LHCN-M2 (cell line): ENCODE measurements at regions not wholly inside any gene's neighbourhood (a gene's known extent, or its start where the extent isn't known, plus 50 kb on each side); places are given as distances from the start of the nearest gene placed in this dataset.

Experiments
- DNase-seq: peaks from one replicate; pipeline ENCODE4 v3.0.0-alpha.2; 2012; ENCODE audit warnings: low read depth

DNA sequence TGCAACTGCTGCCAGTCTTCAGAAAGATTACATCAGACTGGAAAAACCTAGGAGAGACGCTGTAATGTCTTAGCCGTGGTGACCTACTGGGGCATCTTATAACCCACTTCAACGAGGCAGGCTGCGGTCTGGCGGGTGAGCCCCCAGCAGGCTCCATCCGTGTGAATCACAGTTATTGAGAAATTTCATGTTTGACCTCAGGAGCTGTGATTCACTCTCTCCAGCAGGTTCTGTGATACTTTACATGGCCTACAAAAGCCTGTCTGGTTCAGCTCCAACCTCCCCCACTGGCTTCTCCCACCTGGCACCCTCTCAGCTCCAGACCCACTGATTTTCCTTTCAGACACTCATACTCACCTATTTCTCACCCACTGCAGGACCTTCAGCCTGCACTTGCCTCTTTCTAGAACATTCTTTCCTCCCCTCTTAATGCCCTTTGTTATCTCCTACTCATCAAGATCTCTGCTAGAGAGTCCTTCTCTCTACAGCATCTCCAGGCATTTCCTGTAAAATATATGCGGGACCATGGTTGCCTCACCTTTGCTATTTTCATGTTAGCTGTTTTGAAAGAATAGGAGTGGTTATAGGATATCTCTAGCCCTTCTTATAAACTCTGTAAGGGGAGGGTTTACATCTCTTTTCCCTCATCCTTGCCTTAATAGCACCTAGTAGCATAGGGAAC lies 227.9 kb downstream of the MAF start:
- peak; percentile 10 for DNase-seq

DNA sequence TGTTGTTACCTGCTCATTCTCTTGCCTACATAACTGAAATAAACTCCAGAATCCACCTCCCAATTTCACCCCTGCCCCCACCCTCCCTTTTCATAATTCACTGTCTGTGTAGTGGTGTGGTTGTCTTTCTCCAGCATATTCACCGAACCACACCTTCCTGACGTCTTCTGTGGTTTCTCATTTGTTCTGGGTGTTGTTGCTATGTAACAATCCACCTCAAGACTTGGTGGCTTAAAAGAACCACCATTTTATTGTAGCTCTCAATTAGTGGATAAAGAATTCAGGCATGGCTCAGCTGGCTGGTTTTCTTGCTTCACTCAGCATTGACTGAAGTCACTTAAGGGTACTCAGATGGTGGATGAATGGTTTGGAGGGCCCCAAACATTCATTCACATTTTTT lies 229.8 kb downstream of the MAF start:
- no peak for DNase-seq

DNA sequence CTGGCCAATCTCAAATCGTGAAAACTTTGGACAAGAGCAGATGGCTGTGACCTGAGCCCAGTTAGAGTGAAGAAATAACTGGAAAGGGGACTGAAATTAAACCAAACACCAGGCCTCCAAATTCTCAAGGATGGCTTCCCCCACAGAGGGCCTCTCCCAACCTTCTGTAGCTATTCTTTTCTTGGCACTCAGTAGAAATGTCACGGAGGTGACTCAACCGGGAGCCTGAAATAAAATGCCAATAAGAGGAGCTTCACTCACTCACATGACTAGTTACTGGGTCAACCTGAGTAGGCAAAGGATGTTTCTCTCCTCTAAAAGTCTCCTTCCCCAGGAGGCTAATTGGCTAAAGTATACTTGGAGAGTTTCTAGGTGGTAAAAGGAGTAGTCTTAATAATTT lies 230.7 kb downstream of the MAF start:
- DNase-seq = no peak

DNA sequence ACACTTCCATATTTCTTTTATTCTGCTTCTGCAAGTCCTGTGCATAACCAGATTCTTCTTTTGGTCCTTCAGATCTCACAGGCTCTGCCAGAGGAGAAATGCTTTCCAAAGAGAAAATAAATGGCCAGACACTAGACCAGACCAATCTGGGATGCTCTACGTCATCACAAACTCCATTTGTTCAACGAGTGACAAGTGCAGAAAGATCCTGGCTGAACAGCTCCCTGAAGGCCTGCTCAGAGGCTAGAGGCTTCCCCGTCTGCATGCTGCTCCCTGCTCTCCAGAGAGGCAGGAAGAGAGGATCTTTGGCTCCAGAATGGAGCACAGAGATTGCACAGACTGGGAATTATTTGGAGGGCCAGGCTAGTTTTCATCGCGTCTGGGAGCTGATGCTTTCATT lies 232.7 kb downstream of the MAF start:
- no peak for DNase-seq

DNA sequence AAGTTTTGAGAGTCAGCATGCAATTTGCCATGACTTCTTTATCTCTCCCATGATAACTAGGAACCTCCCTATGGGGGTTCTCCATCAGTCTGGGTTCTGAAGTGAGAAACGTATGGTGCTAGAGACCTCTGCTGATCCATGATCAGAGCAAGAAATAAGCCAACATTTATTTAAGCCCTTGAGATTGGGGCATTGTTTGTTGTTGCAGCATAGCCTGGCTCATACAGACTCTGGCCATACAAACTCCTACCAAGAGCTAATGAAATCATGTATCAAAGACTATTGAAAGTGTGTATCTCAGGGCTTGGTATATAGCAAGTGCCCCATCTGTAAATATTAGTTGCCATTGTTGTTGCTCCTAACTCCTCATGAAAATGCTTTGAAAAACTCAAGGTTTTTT lies 233.9 kb downstream of the MAF start:
- DNase-seq = no peak

DNA sequence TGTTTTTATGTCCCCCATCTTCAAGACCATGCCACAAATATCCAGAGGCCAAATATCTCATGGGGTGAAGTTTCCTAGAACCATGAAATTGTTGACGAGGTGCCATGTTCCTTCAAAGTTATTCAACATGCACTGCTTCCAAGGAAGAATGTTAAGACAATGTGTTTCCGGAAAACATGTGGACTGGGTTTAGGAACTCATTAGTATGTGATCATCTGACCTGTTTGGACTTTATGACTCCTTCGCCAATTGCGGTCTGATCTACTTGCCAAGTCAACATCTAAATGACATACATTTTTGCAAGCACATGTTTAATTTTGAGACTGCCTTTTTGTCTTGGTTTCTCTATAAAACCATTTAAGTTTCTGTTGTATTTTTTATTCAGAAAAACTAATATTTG lies 234.8 kb downstream of the MAF start:
- no peak for DNase-seq

DNA sequence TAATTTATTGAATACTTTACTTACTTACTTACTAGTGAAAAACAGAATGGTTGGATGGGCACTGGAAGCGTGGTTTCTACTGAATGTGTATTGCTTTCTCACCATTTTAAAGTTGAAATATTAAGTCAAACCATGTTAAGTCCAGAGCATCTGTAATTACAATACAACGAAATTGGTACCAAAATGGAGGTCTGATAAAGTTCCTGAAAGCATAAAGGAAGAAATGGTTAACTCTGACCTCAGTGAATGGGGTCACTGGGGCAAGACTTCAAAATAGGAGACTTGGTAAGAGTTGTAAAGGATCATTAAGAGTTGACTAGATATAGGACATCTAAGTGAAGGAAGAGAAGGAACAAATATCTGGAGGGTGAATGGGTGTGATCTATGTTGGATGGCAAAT lies 237.1 kb downstream of the MAF start:
- no peak for DNase-seq

DNA sequence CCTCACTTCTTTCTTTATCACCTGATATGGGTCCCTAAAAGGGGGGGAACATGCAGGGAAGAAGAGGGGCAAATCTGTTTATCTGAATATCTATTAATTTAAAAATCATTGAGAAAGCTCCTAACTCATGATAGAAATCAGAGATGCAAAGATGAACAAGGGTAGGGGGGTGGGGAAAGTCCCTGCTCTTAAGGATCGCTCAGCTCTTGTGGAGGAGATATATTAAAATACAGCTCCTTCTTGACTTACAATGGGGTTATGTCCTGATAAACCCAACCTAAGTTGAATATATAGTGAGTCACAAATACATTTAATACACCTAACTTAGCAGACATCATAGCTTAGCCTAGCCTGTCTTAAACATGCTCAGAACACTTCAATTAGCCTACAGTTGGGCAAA lies 237.5 kb downstream of the MAF start:
- DNase-seq = no peak

DNA sequence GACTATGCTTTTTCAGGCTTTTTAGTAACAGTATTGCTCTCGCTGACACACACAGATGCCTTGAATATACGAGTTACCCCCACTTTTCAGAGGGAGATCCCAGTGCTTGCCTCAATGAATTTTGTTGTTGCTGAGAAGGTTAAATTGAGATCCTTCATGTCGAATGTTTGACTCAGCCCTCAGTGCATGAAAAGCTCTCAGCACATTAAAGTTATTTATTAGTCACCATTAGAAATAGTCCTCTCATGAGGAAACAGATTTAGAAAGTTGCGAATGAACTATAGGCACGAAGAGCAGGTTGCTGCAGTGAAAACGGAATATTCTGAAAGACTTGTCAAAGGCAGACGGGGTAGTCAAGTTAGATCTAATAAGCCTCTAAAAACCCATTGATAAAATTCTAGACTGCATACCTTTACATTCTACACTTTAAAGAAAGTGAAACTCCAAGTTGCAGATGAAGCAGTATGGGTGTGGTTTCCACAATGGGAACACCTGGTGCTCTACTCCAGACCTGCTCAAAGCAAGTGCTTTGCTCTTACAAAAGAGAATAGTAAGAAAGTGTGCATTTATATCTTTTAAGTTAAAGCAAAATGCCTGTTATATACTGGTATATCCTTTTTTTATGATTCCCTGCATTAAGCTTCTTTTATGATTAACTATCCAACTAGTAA lies 238.1 kb downstream of the MAF start:
- no peak for DNase-seq

DNA sequence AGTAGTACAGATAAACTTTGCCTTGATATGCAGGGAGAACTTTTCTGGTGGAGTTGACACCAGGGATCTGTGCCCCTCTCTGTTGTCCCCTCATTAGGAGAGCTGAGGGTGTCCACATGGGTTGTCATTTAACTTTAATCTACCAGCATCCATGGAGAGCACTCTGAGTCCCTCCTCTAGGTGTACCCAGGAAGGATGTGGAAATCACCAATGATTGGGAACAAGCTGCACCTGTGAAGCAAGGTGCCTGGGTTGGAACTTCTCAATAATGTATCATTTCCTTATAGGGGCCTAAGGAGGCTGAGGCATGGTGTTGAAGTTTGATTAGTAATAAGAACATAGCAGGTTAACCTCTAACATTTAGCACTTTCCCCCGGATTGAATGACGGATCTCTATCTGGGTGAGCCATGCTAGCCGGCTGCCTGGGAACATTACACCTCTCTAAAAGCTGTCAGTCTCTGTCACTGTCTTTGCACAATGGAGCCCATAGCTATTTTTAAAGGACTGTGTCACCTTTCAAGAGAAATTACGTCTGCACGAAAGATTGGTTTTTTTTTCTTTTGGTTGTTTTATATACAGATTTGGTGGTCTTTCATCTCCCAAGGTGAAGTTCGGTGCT lies 239.3 kb downstream of the MAF start:
- no peak for DNase-seq

DNA sequence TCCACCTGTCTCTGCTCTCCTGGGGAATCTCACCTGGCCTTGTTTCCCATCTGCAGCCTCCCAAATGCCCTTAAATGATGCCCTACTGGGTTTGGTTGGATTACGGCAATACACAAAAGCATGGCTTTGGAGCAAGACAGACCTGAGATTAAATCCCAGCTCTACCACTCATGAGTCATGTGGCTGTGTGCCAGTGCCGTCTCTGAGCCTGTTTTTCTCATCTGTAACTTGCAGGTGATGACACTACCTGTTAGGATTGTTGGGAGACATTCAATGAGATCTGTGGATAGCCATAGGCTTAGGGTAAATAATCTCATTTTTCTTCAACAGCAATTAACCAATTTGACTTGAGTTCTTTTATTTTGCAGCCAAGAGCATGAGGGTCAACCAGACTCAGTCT lies 240.3 kb downstream of the MAF start:
- no peak for DNase-seq

DNA sequence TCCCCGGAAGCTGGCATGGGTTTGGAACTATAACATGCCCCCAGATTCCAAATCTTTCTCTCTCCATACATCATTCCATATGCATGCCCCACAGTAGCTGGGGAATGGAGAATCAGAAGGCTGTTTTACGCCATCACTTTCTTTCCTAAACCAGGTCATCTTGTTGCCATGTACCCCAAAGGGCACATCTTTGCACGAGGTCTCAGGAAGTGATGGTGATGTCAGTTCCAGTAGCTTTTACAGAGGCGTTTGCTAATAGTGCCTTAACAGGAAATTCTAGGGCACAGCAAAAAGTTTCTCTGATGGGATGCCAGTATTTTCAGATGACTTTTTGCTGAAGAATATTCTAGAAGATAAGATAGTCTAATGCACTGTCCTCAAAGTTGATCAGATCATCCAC lies 241.5 kb downstream of the MAF start:
- DNase-seq = no peak

DNA sequence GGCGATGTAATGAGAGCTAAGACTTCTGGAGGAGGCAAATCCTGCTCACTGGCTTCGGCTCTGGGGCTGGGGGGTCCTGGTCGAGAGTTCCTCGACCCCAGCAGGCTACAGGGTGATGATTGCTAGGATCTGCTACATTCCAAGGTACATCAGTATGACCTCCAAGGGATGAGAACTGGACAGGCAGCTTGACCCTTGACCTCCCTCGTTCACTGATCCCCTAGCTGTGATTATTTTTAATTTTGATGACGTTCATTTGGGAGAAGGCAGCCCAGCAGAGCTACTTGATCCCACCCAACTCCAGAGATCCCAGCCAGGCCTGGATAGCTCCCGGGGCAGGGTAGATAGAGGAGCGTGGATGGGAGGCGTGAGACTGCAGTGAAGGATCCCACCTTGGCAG lies 242.3 kb downstream of the MAF start:
- no peak for DNase-seq

DNA sequence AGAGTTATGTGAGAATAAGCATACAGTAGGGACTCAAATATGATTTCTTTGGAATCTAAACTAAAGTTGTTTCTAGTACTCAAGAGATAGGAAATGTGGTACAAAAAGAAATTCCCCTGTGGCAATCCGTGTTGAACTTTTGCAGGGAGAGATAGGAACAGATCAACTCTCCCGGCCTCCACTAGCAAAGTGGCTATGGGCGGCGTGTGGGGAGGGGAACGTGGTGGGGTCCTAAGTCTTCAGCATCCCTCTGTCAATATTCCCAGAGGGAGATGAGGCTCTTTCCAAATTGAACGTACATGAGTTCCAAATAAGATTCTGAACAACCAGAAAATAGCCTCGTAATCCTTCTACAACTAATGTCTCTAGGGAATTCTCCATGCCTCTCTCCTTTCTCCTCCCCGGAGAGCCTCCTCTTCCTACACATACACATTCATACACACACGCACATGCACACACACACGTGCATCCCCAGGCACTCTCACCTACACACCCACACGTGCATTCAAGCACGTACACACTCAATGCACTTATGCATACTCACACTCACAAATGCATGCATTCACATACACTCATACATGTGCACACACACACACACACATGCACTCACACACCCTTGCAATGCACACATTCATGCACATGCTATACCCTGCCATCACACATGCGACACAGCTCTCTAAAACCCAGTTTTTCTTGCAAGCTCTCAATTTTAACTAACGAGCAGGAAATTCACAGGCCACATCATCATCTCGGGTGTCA lies 244.8 kb downstream of the MAF start:
- no peak for DNase-seq

DNA sequence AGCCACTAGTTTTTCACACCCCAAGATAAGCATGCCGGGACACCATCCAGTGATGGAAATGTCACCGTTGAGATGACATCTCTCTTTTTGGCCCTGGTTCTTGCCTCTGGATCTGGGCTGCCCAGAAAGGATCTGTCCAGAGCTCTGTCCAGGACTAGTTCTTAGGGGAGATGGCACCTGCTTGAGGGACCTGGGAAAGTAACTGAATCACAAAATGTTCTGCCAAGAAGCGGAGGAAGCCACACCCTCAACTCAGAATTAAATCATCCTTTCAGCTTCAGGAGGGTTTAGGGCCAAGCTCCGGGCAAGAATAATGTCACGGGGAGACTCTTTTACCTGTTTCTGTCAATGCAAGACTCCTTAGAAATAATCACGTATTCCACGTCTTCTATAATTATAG lies 248.6 kb downstream of the MAF start:
- DNase-seq = no peak

DNA sequence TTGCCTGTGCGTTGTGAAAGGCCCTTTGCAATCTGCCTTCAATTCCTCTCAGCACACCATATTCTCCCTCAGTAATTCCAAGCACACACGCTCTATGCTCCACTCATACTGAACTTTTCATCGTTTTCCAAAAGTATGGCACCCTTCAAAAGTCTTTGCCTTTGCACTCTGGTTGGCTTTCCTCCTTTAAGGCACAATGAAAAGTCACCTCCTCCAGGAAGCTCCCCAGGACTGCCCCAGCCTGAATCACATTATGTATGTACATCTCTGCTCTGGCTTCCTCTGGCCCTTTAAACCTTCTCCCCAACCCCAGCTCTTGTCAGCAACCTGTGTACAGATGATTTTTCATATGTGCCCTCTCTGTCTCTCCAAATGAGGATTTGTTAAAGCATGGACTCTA lies 250.7 kb downstream of the MAF start:
- no peak for DNase-seq

DNA sequence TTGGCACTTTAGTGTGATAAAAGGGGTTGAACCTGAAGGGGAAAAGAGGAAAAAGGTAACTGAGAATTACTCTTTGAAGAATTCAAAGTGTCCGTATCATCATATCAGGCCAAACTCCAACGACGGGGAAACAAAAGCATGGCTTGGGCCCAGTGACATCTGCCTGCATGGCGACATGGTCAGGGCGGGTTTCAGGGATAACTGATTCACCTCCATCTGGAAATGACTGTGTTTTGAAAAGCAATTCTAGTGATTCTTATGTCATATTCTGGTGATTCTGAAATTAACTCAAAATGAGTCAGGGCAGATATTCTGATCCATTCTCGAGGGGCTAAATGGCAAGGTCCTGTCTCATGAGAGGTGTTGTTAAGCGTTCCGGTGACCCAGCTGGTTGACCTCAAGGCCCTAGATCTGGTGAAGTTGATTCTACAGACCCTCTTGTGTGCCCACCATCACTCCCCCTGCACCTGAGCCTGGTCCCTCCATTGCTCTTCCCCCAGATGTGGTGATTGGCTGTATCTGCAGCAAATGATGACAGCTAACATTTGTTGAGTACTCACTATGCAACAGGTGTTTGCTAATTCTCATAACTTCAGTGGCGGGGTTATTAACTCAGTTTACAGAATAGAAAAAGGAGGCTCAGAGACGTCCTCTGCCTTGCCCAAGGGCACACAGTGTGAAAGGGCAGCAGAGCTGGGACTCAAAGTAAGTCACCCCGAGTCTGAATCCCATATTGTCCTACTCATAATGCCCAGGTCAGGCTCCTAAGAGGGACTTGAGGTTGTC lies 251.8 kb downstream of the MAF start:
- DNase-seq = no peak

DNA sequence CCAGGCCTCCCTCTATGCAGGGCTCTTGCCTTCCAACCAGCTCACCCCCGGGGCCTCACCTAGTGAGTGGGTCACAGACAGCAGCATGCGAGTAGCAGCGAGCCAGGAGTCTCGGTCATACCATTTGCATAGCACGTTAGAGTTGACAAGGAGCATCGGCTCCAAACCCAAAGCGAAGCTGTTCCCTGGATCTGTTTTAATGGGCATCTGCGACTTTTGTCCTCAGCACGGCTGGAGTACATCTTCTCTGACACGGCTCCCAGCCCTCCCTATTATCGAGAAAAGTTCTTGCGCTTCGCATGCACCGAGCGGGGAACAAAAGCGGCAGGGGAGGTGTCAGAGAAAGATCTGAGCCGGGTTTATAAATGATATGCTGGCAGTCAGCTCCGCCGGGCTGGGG lies 253.3 kb downstream of the MAF start:
- DNase-seq = no peak

DNA sequence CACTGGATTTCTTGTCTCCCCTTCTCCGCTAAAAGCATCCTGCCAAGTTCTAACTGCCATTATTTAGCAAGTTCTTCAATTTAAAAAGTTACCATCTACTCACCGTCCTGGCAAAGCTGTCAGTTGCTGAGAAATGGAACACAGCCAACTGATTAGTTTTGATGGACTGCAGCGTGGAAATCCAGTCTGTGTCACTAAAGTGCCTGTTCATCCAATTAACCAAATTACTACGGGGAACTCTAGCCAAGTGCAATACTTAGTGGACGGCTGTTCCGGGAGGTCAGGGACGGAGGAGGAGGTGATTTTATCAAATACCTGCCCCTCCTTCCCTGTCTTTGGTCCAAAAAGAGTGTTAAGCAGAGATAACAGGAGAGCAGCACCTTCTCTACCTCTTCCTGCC lies 260.7 kb downstream of the MAF start:
- DNase-seq = no peak

DNA sequence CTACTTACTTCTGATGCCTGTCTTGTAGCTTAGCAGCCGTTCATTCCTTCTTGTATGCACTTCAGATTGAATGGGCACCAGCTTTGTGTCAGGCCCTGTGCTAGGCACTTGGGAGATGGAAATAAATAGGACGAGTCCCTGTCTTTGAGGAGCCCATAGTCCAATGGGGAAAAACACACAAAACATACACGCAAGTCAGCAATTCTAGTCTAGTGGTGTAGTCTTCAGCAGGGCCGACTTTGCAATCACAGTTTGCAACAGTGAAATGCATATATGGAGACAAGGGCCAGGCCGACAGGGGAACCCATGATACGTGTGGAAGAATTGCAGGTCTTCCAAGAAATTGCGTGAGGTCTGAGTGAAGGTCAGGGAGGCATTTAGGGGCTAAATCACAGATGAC lies 262.6 kb downstream of the MAF start:
- no peak for DNase-seq

DNA sequence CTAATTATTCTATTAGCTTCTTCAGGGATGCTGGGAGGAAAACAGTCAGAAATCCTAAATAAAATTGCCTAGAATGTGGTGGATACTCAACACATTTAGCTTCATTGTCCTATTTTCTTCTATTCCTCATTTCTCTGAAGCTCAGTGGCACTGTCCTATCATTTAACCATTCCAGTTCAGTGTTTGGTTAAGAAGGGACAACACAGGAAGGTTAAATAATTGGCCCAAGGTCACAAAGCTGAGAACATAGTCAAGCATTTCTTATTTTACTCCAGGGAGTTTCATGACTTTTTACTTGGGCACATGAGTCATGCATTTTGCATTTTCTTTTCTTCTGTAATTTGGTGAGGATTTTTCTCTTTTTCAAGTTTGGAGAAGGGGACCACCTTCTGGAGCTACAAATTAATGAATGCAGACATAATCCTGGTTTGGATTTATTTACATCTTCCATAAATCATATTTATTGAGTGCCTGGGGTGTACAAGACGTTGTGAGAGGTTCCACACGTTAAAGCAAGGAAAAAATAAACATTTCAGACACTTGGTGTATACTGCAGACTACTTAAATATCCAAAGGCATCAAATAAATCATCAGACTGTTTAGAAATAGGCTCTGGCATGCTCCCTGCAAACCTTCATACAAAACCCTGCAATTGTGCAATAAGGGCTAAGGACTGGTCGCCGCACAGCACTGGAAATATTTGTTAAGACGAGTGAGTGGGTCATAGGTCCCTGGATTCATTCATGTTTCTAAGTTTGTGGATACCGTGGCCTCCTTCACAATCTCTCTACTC lies 263.9 kb downstream of the MAF start:
- no peak for DNase-seq
